NCI-H1105 (cell line): ENCODE measurements at regions not wholly inside any gene's neighbourhood (a gene's known extent, or its start where the extent isn't known, plus 50 kb on each side); places are given as distances from the start of the nearest gene placed in this dataset.
"Not testable (repeated sequence)": the region's sequence is repeated elsewhere in the genome, so short reads cannot be mapped to it uniquely, and the experiment has no call there.

Source experiments
- DNase-seq: peaks from one replicate; lab custom pipeline; 2025; lab: John Stamatoyannopoulos, UW

- DNase-seq: no peak
These were observed 732.3 kb upstream of the CELF4 start for GRCh38 chr18:38297910-38298309.

DNA sequence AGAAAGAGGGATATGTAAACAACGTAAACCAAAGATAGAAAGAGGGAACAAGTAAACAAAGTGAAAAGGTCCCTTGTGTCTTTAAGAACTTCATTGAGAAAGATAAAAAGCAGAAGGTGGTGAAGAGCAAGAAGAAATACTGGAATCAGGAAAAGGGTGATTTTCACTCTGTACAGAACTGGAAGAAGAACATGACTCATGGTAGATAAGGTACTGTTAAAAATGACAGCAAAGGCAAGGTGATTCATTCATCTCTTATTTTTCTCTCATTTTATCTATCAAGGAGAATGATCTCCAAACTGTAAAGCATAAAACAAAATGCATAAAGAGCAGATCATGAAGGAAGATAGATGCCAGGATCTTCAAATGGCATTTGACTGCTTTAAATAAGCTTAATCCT, 724.6 kb upstream of the CELF4 start:
- DNase-seq: no peak

DNA sequence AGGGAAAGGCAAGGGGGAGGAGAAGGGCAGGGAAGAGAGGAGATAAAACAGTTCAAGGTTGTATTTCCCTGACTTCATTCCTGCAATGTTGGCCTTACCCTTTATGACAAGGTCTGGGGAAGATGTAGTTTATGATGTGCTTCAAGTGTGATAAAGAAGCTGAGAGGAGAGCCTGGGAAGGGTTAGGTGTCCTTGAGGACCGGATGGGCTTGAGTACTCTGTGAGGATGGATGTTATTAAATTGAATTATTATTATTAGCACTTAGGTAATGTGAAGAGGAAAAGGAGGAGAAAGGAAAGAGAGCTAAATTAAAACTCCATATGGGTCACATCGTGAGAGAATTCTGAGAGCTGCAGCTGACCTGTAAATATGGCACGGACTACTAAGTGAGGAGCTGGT, 719.4 kb upstream of the CELF4 start:
- no peak for DNase-seq

DNA sequence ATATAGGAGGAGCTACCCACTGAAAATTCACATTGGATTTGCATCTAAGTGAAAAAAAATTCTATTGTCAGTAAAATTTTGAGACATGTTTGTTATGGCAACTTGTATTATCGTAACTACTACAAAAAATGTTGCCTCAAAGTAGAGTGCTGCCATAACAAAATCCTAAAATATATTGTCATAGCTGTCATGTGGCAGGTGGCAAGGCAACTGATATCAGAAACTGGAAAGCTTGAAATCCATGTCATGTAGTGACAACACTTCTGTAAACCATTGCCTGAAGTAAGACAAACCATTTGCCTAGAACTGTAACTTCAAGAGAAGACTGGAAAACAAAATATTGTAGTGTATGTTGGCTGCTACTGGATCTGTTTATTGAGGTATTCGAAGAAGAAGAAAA, 697.5 kb upstream of the CELF4 start:
- DNase-seq: no peak

GRCh38 chr18:38262661-38263060, 697.1 kb upstream of the CELF4 start:
- no peak for DNase-seq

- DNase-seq: no peak
These were observed 692.1 kb upstream of the CELF4 start for GRCh38 chr18:38257661-38258060.

DNA sequence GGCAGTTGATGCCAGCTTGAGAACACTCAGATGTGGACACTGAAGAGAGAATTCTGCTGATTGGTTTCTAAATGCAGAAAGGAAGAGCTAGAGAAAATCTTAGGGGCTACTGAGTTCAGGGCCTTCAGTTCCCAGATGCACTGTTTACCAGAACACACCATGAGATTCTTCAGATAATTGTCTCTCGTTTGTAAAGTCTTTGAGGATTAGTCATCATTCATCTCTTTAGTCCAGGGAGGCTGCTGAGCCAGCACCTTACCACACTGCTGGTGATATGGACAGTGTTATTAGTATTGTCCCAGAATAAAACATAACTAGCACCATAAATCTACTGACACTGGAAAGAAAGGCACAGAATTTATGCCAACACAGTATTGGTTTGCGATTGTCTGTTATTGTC, 690.8 kb upstream of the CELF4 start:
- DNase-seq: peak; percentile 12

- no peak for DNase-seq
These were observed 685.4 kb upstream of the CELF4 start for GRCh38 chr18:38250971-38251370.

DNA sequence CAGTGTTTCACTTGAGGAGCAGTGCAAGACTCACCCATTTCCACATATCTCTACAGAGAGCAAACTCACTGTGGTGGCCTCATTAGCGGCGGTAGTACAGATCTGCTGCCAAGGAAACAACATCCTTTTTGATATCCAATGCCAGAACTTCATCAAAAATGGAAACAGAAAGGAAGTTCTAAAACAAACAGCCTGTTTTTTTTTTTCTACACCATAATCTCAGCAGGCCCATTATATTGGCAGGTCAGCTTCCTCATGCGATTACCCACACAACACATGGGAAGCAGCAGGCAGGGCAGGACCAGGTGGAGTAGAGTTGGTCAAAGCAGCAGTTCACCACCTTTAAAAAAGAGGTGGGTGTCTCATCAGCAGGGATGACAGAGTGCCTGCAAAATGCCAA, 678.9 kb upstream of the CELF4 start:
- DNase-seq: no peak

- DNase-seq: no peak
These were observed 677.7 kb upstream of the CELF4 start for GRCh38 chr18:38243291-38243690.

DNA sequence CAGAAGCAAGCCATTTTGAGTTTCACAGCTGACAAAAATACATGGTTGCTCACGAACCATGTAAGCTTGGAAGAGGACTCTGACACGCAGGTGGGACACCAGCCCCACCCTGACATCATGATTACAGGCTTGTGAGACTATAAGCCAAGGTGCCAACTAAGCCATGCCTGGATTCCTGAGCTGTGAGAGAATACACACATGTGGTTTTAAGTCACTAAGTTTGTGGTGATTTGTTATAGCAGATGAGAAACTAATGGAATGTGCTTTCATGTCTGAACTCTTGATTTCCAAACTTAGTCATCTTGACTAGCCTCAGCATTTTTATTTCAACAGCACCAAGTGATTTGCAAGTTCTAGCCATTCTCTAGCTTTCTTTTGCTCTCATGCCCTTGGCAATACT, 676.1 kb upstream of the CELF4 start:
- DNase-seq: no peak

GRCh38 chr18:38241216-38241615, 675.6 kb upstream of the CELF4 start:
- DNase-seq: no peak

- DNase-seq: no peak
These were observed 674.0 kb upstream of the CELF4 start for GRCh38 chr18:38239606-38240005.

GRCh38 chr18:38237796-38238195, 672.2 kb upstream of the CELF4 start:
- DNase-seq: no peak

DNA sequence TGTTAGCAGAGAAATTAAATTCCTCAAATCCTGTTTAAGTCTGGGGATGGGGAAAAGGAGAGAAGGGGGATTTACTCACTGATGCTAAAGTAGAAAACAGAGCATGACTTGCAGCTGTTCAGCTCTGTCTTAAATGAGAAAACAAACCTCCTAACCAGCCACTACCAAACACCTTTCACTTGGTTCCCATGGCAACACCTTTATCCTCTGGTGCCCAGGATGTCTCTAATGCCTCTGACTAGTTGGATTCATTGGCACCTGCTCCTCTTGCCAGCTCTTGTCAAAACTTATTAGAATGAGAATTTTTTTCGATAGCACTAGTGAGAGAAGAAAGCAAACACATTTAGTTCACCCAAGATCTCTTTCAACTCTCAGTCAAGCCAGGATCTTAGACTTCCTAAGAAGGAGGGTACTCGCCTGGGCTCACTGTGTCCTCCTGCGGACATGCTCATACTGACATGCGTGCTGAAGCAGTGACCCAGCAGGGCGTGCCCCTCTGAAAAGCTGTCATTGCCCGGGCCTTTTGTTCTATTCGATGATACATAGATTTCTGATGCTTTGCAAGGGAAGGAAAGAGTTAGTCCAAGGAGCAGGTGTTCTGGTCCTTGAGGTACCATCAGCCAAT, 656.0 kb upstream of the CELF4 start:
- peak; percentile 78 for DNase-seq

- DNase-seq: no peak
These were observed 633.4 kb upstream of the CELF4 start for GRCh38 chr18:38198956-38199355.

DNA sequence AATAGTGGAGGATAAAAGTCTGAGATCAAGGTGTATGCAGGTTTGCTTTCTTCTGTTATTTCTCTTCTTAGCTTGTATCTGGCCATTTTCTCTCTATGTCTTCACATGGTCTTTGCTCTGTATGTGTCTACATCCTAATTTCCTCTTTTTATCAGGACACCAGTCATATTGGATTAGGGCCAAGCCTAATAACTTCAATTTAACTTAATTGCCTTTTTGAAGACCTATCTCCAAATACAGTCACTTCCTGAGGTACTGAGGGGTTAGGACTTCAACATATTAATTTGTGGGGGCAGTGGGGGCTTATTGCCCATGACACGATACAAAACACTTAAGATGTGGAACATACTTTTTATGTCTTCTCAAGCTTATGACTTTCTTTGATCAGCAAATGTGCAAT, 632.9 kb upstream of the CELF4 start:
- DNase-seq: peak; percentile 46

DNA sequence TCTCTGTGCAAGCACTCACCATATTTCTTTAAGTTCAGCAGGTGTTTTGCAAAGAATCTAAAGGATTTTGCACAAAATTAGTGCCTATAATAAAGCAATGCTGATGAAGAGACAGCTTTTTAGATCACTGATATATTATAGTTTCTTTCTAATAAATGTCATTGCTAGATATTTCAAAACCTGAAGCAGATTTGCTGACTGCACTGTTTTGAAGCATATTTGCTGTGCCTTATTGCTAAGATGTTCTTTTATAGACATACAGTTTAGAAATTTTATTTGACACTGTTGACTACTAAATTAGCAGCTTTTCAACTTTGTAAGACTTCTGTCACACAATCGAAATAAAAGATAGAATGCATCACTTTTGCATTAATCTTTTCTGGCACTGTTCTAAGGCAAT, 620.9 kb upstream of the CELF4 start:
- no peak for DNase-seq

- no peak for DNase-seq
These were observed 609.0 kb upstream of the CELF4 start for GRCh38 chr18:38174594-38174993.

DNA sequence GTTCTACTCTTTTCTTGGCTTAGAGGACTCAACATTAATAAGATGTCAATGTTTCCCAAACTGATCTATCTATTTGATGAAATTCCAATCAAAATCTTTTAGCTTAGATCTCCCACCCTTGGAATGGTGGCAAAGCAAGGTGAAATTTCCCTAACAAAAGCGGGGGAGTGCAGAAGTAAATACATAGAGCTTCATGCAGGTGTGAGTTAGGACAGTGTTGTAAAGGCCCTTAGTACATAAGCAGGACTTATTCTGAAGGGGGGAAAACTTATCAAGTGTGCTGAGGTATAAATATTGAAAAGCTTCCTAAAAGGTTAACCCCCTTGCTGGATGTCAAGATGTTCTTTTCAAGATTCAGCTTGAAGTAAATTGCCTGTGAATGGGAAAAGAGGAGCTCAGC, 608.6 kb upstream of the CELF4 start:
- no peak for DNase-seq

DNA sequence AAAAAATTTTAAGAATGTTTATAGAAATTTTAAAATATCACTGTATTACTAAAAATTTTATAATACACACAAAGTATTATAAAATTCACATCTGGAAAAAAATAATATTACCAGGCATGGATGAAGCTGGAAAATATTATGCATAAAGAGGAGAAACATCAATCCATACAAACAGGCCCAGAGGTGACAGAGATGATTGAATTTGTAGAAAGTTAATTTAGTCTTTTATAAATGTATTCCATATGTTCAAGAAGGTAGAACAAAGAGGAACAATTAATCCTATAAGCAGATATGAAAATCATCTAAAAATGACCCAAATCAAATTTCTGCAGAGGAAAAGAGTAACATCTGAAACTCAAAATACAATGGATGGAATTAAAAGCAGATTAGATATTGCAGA, 605.2 kb upstream of the CELF4 start:
- DNase-seq: no peak

GRCh38 chr18:38167623-38168022, 602.0 kb upstream of the CELF4 start:
- DNase-seq: no peak

- DNase-seq: not testable (repeated sequence)
These were observed 587.5 kb upstream of the CELF4 start for GRCh38 chr18:38153116-38153515.

- peak; percentile 3 for DNase-seq
These were observed 551.1 kb upstream of the CELF4 start for GRCh38 chr18:38116716-38117115.

GRCh38 chr18:38115201-38115600, 549.6 kb upstream of the CELF4 start:
- no peak for DNase-seq
